ENCODE measurements at regions not wholly inside any gene's neighbourhood (a gene's known extent, or its start where the extent isn't known, plus 50 kb on each side); places are given as distances from the start of the nearest gene placed in this dataset.

DNA sequence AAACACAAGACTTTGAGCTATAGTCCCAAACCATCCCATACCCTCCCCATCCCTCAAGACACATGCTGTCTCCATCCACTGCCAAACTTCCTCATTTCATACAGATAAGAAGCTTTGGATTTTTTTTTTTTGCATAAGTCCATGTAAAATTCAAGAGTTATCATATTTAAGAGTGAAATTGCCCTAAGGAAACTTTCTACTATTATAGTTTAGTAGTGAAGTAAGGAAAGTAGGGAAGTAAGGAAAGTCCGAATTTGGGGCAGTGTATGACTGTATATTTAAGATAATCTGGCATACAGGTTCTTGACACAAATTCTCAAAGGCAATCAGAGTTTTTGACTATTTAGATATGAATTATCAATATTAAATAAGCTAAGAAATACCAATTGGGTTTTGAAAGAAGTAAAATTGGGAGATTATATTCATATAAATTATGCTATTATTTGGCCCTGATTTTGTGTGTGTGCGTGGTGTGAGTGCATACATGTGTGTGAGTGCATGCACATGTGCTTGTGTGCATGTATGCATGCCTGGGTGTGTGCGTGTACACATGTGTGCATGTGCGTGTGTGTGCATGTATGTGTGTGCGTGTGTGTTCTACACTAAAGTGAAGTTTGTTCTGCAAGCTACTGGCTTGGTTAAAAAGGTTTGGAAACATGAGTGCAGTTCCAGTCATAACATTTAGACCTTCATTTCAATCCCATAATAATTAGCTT is 83.6 kb upstream of the MBNL1 start:
- no peak for TF ChIP-seq POLR2AphosphoS5 (IDR thresholded peaks at IDR 0.05; ENCODE audit: low read depth, low read length)
- TF ChIP-seq TAF1 (IDR thresholded peaks at IDR 0.05; ENCODE audit: borderline replicate concordance, low read depth, low read length), result no peak
- no peak for TF ChIP-seq POLR2A (IDR thresholded peaks at IDR 0.05; ENCODE audit: low read depth, low read length)
